Gastrocnemius medialis (tissue), 4 donors: ENCODE measurements at regions not wholly inside any gene's neighbourhood (a gene's known extent, or its start where the extent isn't known, plus 50 kb on each side); places are given as distances from the start of the nearest gene placed in this dataset.

ENCODE experiments used
- CTCF ChIP-seq, 5 experiments: fragments of 450-650 bp in 3 of 5; fragments of 200-600 bp in 2 of 5; sonication (generic) in 2 of 5; IDR thresholded peaks in 4 of 5; conservative IDR thresholded peaks in 1 of 5; 1 replicate in 4 of 5; 2 replicates in 1 of 5; pipeline ENCODE4 v1.5.1; 2016 to 2019; ENCODE audit warnings: antibody characterized with exemption in 5 of 5, mild to moderate bottlenecking in 3 of 5, moderate library complexity in 3 of 5
- POLR2A ChIP-seq, 2 donors: fragments of 450-650 bp; IDR thresholded peaks; one replicate each; pipeline ENCODE4 v1.6.1; 2017; ENCODE audit warnings: antibody characterized with exemption in 2 of 2, mild to moderate bottlenecking in 2 of 2, moderate library complexity in 2 of 2

GRCh38 chr3:21326704-21327475 is 424.1 kb downstream of the ZNF385D start:
- TF ChIP-seq CTCF (IDR thresholded peaks at IDR 0.05 in 4 of 5, conservative IDR thresholded peaks at IDR 0.05 in 1 of 5), result no peak
- TF ChIP-seq POLR2A (IDR thresholded peaks at IDR 0.05), result no peak
